ENCODE measurements at regions not wholly inside any gene's neighbourhood (a gene's known extent, or its start where the extent isn't known, plus 50 kb on each side); places are given as distances from the start of the nearest gene placed in this dataset.

- ATAC-seq (no peak), DNase-seq (no peak)
- Mint-ChIP-seq H3K4me1 (no peaks in the 10 kb centered on the region), H3K36me3 (no peaks in the 10 kb centered on the region), H3K27ac (no peak overlapping the region), H3K27me3 (ENCODE audit: low read depth in 2 of 2) (no peaks in the 10 kb centered on the region), H3K9me3 (peaks cover 9 to 23% of the 10 kb centered on the region in 2 donors), H3K4me3 (no peak overlapping the region)
- Histone ChIP-seq H3K9me3 (ENCODE audit: control insufficient read depth, insufficient read depth, low read length) (no peaks in the 10 kb centered on the region), H3K4me3 (ENCODE audit: low read length) (no peak overlapping the region), H3K27ac (ENCODE audit: low read length) (no peak overlapping the region), H3K27me3 (ENCODE audit: control insufficient read depth, insufficient read depth, low read length) (no peaks in the 10 kb centered on the region), H3K36me3 (ENCODE audit: control insufficient read depth, insufficient read depth, low read length) (no peaks in the 10 kb centered on the region), H3K4me1 (ENCODE audit: control insufficient read depth, insufficient read depth, low read length) (no peaks in the 10 kb centered on the region)
- intact Hi-C loops (cut with micrococcal nuclease), result no loop called here
- TF ChIP-seq CTCF (IDR thresholded peaks at IDR 0.05), result no peak
- WGBS (ENCODE audit: insufficient coverage), result 100% methylated on average over 1 of the region's 1 CpG
These were observed 1430.4 kb upstream of the LRRTM1 start for GRCh38 chr2:81734981-81735380.

GRCh38 chr2:81714817-81715216 lies 1410.3 kb upstream of the LRRTM1 start:
- H3K9me3 Mint-ChIP-seq, result peaks cover 16 to 22% of the 10 kb centered on the region in 2 donors
- Histone ChIP-seq H3K27me3 (ENCODE audit: control insufficient read depth, insufficient read depth, low read length) (no peaks in the 10 kb centered on the region), H3K27ac (ENCODE audit: low read length) (no peak overlapping the region), H3K4me1 (ENCODE audit: control insufficient read depth, insufficient read depth, low read length) (no peaks in the 10 kb centered on the region), H3K36me3 (ENCODE audit: control insufficient read depth, insufficient read depth, low read length) (no peaks in the 10 kb centered on the region), H3K4me3 (ENCODE audit: low read length) (no peak overlapping the region), H3K9me3 (ENCODE audit: control insufficient read depth, insufficient read depth, low read length) (peaks cover 9% of the 10 kb centered on the region)
- no peaks in the 10 kb centered on the region for H3K27me3 Mint-ChIP-seq (ENCODE audit: low read depth in 2 of 2)
- ATAC-seq (no peak), DNase-seq (no peak)
- intact Hi-C loops (cut with micrococcal nuclease), result no loop called here
- no peak overlapping the region for H3K4me3 Mint-ChIP-seq
- no peak overlapping the region for H3K27ac Mint-ChIP-seq
- no peaks in the 10 kb centered on the region for H3K4me1 Mint-ChIP-seq
- 78% methylated on average over 2 of the region's 2 CpGs for WGBS (ENCODE audit: insufficient coverage)
- TF ChIP-seq CTCF (IDR thresholded peaks at IDR 0.05), result no peak
- H3K36me3 Mint-ChIP-seq, result peaks cover 10% of the 10 kb centered on the region

GRCh38 chr2:81706856-81707255 lies 1402.3 kb upstream of the LRRTM1 start:
- peaks cover 12 to 25% of the 10 kb centered on the region in 2 donors for H3K9me3 Mint-ChIP-seq
- no peak overlapping the region for H3K27ac Mint-ChIP-seq
- H3K4me1 Mint-ChIP-seq, result no peaks in the 10 kb centered on the region
- Histone ChIP-seq H3K4me1 (ENCODE audit: control insufficient read depth, insufficient read depth, low read length) (no peaks in the 10 kb centered on the region), H3K27me3 (ENCODE audit: control insufficient read depth, insufficient read depth, low read length) (no peaks in the 10 kb centered on the region), H3K27ac (ENCODE audit: low read length) (no peak overlapping the region), H3K9me3 (ENCODE audit: control insufficient read depth, insufficient read depth, low read length) (peaks cover 2% of the 10 kb centered on the region), H3K36me3 (ENCODE audit: control insufficient read depth, insufficient read depth, low read length) (no peaks in the 10 kb centered on the region), H3K4me3 (ENCODE audit: low read length) (no peak overlapping the region)
- H3K36me3 Mint-ChIP-seq, result no peaks in the 10 kb centered on the region
- TF ChIP-seq CTCF (IDR thresholded peaks at IDR 0.05), result no peak
- no peak for ATAC-seq
- no peaks in the 10 kb centered on the region for H3K27me3 Mint-ChIP-seq (ENCODE audit: low read depth in 2 of 2)
- no peak overlapping the region for H3K4me3 Mint-ChIP-seq
- intact Hi-C loops (cut with micrococcal nuclease), result no loop called here
- WGBS (ENCODE audit: insufficient coverage), result 76% methylated on average over 2 of the region's 2 CpGs
- DNase-seq, result no peak

- DNase-seq, result no peak
- Mint-ChIP-seq H3K36me3 (no peaks in the 10 kb centered on the region), H3K27ac (no peak overlapping the region)
These were observed 1399.3 kb upstream of the LRRTM1 start for GRCh38 chr2:81703831-81704230.

More at GRCh38 chr2:81703831-81704230, 1399.3 kb upstream of the LRRTM1 start:
- H3K4me1 ChIP-seq (ENCODE audit: control insufficient read depth, insufficient read depth, low read length), result no peaks in the 10 kb centered on the region
- H3K36me3 ChIP-seq (ENCODE audit: control insufficient read depth, insufficient read depth, low read length), result no peaks in the 10 kb centered on the region
- no peaks in the 10 kb centered on the region for H3K27me3 ChIP-seq (ENCODE audit: control insufficient read depth, insufficient read depth, low read length)
- no peaks in the 10 kb centered on the region for H3K27me3 Mint-ChIP-seq (ENCODE audit: low read depth in 2 of 2)
- H3K9me3 ChIP-seq (ENCODE audit: control insufficient read depth, insufficient read depth, low read length), result peaks cover 9% of the 10 kb centered on the region
- no peak overlapping the region for H3K4me3 ChIP-seq (ENCODE audit: low read length)
- no peaks in the 10 kb centered on the region for H3K4me1 Mint-ChIP-seq
- no peak for ATAC-seq
- TF ChIP-seq CTCF (IDR thresholded peaks at IDR 0.05), result no peak
- H3K4me3 Mint-ChIP-seq, result no peak overlapping the region
- H3K9me3 Mint-ChIP-seq, result peaks cover 7 to 23% of the 10 kb centered on the region in 2 donors
- H3K27ac ChIP-seq (ENCODE audit: low read length), result no peak overlapping the region
- intact Hi-C loops (cut with micrococcal nuclease), result no loop called here
- WGBS (ENCODE audit: insufficient coverage), result 70% methylated on average over 2 of the region's 2 CpGs

All from natural killer cell (primary cell).